GM12878 (cell line): ENCODE measurements at regions not wholly inside any gene's neighbourhood (a gene's known extent, or its start where the extent isn't known, plus 50 kb on each side); places are given as distances from the start of the nearest gene placed in this dataset.

Experiments used
- BHLHE40 ChIP-seq, 2 experiments: fragments of 450-650 bp in 1 of 2; IDR thresholded peaks; 2 replicates each; pipeline ENCODE4 v1.6.1; 2011 to 2017; ENCODE audit warnings: low read depth in 2 of 2, borderline replicate concordance in 1 of 2, improper control_type of control experiment in 1 of 2, low read length in 1 of 2, mild to moderate bottlenecking in 1 of 2
- GATAD2B ChIP-seq: fragments of 450-650 bp; conservative IDR thresholded peaks from 2 replicates; pipeline ENCODE4 v1.6.1; 2017; ENCODE audit warnings: low read depth, mild to moderate bottlenecking, moderate library complexity
- MTA2 ChIP-seq: fragments of 450-650 bp; IDR thresholded peaks from 2 replicates; pipeline ENCODE4 v1.6.1; 2016; ENCODE audit warnings: low read depth, mild to moderate bottlenecking, moderate library complexity
- PML ChIP-seq: IDR thresholded peaks from 2 replicates; pipeline ENCODE4 v1.6.1; 2012; ENCODE audit warnings: low read length, inconsistent platforms
- TBL1XR1 ChIP-seq: IDR thresholded peaks from 2 replicates; pipeline ENCODE4 v1.6.1; 2012; ENCODE audit warnings: low read depth, low read length, improper control_type of control experiment
- ZNF217 ChIP-seq: fragments of 450-650 bp; IDR thresholded peaks from 2 replicates; pipeline ENCODE4 v1.6.1; 2017; ENCODE audit warnings: antibody characterized with exemption, mild to moderate bottlenecking
- TF ChIP-seq, protein P1 (sequence below), 3 experiments: IDR thresholded peaks in 2 of 3; conservative IDR thresholded peaks in 1 of 3; 2 replicates each; pipeline ENCODE4 v1.5.1; 2011; ENCODE audit warnings: low read depth in 3 of 3, low read length in 3 of 3, mild to moderate bottlenecking in 3 of 3, control low read depth in 2 of 3, moderate library complexity in 2 of 3, inconsistent platforms in 1 of 3, mixed read lengths in 1 of 3; ENCODE audit not compliant: control insufficient read depth in 2 of 3, insufficient read depth in 1 of 3; ENCODE audit errors: extremely low read depth in 1 of 3
- TF ChIP-seq, protein P2 (sequence below): fragments of 450-650 bp; formaldehyde crosslinking; IDR thresholded peaks from 2 replicates; pipeline ENCODE4 v1.5.0; 2022; ENCODE audit warnings: mild to moderate bottlenecking, missing genetic modification characterization

DNA sequence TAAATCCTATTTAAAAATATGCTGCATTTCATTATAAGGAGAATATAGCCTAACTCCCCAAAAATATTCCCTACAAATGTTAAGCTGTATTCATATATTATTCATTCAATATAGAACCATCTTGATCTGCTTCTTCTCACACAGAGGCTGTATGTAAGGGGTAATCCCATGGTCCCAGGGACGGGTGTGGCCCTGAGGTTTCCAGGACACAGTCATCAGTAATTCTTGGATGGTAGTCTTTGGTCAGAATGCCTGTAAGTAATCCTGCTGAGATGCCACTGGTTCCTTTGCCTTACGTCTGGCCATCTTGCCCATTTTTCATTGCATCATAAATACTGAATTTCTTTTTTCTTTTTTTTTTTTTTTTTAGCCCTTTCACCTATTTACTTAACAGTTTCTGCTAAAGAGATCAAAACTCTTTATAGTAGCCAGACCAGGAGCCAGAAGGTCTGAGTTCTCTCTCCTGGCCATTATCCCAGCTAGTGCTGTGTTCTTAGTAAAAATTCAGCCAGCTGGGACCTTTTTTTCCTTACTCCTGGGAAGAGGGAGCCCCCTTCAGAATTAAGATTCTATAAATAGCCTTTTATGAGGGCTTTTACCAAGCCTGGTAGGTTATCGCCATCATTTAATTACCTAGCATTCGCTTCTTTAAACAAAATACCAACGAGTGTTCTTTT lies 134.9 kb downstream of the SOX11 start (continued):
- TF ChIP-seq PML, result no peak
- TF ChIP-seq ZNF217, result no peak
- TF ChIP-seq TBL1XR1, result no peak
- TF ChIP-seq BHLHE40 (IDR thresholded peaks at IDR 0.05; ENCODE audit: borderline replicate concordance in 1 of 2, low read depth in 2 of 2, low read length in 1 of 2), result no peak
- no peak for TF ChIP-seq GATAD2B
- TF ChIP-seq, protein P1, sequence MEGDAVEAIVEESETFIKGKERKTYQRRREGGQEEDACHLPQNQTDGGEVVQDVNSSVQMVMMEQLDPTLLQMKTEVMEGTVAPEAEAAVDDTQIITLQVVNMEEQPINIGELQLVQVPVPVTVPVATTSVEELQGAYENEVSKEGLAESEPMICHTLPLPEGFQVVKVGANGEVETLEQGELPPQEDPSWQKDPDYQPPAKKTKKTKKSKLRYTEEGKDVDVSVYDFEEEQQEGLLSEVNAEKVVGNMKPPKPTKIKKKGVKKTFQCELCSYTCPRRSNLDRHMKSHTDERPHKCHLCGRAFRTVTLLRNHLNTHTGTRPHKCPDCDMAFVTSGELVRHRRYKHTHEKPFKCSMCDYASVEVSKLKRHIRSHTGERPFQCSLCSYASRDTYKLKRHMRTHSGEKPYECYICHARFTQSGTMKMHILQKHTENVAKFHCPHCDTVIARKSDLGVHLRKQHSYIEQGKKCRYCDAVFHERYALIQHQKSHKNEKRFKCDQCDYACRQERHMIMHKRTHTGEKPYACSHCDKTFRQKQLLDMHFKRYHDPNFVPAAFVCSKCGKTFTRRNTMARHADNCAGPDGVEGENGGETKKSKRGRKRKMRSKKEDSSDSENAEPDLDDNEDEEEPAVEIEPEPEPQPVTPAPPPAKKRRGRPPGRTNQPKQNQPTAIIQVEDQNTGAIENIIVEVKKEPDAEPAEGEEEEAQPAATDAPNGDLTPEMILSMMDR (IDR thresholded peaks at IDR 0.05 in 2 of 3, conservative IDR thresholded peaks at IDR 0.05 in 1 of 3; ENCODE audit: control insufficient read depth in 2 of 3, extremely low read depth in 1 of 3, insufficient read depth in 1 of 3, low read depth in 3 of 3, low read length in 3 of 3), result no peak
- TF ChIP-seq MTA2, result no peak
- TF ChIP-seq, protein P2, sequence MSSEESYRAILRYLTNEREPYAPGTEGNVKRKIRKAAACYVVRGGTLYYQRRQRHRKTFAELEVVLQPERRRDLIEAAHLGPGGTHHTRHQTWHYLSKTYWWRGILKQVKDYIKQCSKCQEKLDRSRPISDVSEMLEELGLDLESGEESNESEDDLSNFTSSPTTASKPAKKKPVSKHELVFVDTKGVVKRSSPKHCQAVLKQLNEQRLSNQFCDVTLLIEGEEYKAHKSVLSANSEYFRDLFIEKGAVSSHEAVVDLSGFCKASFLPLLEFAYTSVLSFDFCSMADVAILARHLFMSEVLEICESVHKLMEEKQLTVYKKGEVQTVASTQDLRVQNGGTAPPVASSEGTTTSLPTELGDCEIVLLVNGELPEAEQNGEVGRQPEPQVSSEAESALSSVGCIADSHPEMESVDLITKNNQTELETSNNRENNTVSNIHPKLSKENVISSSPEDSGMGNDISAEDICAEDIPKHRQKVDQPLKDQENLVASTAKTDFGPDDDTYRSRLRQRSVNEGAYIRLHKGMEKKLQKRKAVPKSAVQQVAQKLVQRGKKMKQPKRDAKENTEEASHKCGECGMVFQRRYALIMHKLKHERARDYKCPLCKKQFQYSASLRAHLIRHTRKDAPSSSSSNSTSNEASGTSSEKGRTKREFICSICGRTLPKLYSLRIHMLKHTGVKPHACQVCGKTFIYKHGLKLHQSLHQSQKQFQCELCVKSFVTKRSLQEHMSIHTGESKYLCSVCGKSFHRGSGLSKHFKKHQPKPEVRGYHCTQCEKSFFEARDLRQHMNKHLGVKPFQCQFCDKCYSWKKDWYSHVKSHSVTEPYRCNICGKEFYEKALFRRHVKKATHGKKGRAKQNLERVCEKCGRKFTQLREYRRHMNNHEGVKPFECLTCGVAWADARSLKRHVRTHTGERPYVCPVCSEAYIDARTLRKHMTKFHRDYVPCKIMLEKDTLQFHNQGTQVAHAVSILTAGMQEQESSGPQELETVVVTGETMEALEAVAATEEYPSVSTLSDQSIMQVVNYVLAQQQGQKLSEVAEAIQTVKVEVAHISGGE (CRISPR knock-in tag), result no peak
- TF ChIP-seq, all 136 proteins: peak for 0
